ENCODE measurements at regions not wholly inside any gene's neighbourhood (a gene's known extent, or its start where the extent isn't known, plus 50 kb on each side); places are given as distances from the start of the nearest gene placed in this dataset.
"Not testable (repeated sequence)": the region's sequence is repeated elsewhere in the genome, so short reads cannot be mapped to it uniquely, and the experiment has no call there.

DNA sequence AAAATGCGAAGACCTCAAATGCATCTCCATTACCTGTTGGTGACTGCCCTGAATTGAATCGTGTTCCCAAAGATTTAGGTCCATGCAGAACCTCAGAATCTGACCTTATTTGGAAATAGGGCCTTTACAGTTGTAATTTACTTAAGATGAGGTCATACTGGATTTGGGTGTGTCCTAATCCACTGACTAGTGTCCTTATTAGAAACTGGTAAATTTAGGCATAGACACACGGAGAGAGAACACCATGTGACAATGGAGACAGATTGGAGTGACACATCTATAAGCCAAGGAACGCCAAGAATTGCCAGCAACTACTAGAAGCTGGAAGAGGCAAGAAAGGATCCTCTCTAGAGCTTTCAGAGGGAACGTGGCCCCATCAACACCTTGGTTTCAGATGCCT lies 203.1 kb downstream of the SMAD2 start:
- no peak for DNase-seq

DNA sequence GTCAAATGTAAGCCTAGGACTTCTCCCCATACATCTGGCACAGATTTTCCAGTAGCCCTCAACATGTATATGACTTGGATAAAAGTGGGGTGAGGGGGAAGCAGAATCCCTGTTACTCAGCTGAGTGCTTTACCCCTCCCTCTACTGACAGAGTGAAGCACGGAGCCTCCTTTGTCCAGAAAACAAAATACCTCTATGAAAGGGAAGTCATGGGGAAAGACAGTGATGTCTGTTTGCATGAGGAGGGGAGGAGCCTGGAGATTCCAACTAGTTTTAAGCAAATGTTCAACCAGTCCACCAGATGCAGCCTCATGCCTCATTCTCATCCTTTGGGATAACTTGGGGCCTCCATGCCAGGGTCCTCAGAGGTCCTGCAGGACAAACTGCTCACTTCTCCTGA lies 203.9 kb downstream of the SMAD2 start:
- no peak for DNase-seq

DNA sequence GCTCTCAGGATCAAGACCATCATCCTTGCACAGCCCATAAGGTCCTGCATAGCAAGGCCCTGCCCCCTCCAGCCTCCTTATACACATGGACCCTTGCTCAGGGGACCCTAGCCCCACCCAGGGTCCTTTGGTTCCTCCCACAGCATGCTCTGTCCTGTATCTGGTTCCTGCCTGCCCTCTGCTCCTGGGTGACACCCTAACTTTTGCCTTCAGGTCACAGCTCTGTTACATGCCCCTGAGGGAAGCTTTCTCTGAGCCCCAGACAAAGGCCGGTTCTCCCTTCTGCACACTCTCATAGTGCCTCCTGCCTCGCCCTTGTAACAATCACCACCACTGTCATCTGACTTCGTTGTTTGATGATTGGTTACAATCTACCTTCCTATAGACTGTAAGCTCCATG lies 204.8 kb downstream of the SMAD2 start:
- no peak for DNase-seq

DNA sequence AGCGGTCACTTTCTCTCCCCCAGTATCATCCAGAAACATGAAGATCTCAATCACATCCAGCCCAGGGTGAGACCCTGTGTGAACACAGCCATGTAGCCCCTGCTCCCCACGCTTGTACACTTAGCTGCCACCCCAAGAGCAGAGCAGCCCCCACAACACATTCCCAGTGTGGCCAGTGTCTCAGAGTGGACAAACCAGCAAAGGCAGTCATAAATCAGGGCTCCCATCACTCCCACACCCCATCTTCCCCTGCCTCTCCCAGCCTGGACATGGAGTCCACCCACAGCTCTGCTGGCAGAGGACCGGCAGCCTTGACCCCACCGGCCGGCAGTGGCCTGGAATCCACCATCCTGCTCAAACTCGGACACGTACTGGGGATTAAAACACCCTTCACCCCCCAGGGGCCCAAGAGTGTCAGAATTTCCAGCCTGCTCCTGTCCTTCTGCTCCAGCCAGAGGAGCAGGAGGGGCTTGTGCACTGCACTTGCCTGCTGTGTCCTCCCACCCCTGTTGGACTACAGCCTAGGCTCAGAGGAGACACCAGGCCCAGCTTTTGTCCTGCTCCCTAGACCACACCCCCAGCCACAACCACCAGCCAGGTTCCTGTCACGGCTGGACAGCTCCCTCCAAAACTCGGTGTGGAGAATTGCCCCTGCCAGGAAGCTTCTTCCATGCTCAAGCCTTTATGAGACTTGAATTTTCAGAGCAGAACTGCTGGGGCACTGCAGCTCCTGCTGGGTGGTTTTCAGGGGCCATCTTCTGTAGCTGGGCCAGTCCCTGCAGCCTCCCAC lies 206.1 kb downstream of the SMAD2 start:
- DNase-seq = no peak

DNA sequence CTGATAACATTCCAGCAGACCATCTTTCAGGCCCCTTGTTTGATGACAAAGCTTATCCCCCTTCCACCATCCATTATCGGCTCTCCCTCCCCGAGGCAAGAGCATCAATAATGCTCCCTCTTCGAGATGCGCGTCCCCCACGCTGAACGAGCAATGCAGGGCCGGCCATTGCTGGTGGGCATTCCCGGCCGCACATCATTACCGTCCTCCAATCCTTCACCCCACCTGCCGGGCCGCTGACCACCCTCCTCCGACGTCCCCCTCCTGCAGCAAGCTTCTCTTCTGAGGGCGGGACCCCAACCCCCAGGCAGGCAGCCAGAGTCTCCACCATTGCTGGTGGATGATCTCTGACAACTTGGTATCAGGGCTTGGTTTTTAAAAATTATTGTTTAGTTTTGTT lies 208.6 kb downstream of the SMAD2 start:
- no peak for DNase-seq

DNA sequence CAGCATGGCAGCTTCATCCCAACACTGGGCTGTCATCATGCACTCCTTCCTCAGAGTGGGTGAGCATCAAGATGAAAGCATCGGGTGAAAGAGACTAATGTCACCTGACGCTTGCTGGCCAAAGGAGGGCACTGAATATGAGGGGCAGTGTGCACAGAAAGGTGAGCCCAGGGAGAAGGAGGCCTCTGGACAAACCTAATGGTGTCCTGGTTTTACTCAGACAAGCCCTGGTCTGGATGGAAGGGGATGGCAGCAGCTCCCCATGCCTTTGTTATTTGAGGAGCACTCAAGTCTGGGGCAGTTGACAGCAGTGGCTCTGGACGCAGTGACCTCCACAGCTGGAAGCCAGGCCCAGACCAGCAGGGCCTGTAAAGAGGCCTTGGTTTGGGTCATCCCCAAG lies 209.7 kb downstream of the SMAD2 start:
- no peak for DNase-seq

DNA sequence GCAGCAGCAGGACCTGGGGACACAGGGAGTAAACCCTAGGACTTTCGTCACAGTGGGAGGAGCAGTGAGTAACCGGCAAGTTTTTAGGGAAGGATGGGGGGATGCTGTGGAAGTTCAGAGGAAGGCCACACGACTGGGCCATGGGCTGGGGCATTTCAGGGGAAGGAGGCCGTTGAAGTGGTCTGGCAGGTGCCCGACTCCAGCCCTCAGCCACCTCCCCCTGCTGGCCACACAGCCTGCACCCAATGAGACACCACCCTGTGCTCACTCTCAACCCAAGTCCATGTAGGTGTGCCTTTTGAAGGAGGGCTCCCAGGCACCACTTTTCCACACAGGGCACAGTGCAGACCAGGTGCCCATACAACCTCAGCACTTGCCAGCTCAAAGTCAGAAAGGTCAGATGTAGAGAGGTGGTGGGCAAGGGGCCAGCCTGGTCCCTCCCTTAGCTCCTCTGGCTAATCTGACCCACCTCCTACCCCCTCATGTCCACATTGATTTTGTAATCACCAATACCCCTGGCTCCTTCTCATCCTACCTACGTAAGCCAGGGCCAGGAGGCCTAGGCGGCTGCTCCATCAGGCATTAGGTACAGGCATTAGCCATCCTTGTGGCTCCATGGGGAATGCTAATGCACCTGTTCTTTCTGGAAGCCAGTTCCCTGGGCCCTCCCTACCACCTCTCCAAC lies 211.2 kb downstream of the SMAD2 start:
- no peak for DNase-seq

DNA sequence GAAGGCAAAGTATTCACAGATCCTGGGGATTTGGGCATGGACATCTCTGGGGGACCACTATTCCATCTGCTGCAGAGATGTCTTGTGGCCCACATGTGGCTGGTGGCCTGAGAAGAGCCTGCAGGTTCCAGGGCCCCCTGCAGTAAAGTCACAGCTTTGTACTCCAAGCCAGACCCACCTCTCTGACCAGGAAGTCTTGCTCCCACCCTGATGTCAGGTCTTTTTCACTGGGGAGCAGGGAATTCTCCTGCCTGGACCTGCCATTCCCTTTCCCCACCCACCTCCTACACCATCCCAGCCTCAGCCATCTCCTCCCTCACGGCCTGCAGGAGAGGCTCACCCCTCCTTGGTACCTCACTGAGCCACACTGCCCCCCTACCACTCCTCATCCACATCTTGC lies 211.8 kb downstream of the SMAD2 start:
- DNase-seq = no peak

DNA sequence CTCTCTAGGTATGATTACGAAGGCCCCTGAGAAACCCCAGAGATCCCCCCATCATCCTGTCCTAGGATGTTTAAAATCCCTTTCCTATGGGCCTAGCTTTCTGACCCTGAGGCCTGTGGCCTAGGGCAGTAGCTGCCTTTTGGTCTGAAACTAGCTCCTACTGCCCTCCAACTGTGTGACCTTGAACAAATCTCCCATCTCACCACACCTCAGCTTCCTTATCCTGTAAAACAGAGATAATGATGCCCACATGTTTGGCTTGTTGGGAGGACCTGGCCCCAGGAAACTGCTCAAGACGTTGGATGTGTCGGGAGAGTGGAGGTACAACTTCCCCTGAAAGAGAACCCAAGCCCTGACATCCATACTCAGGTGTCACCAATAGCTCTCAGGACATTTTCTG lies 213.2 kb downstream of the SMAD2 start:
- no peak for DNase-seq

DNA sequence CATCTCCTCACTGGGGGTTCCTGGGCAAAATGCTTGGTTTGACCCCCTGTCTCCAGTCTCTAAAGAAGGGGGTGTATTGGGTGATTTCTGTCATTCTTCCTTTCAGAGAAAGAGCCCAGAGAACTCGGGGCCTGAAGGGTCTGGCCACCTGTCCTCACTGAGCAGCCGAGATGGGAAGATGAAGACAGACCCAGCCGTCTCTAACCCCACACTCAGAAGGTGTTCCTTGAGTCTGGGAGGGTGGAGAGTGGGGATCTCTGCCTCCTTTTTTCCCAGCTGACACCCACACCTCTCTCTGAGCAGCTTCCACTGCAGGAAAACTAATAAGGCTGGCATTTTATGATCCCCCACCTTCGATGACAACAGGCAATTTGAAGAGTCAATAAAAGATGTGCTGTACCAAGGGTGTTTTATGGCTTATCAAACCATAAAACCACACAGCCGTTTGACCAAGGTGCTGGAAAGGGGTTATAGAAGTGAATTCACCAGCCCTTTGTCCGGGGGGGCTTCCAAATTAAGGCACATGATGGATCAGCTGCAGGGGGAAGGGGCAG lies 213.8 kb downstream of the SMAD2 start:
- no peak for DNase-seq

DNA sequence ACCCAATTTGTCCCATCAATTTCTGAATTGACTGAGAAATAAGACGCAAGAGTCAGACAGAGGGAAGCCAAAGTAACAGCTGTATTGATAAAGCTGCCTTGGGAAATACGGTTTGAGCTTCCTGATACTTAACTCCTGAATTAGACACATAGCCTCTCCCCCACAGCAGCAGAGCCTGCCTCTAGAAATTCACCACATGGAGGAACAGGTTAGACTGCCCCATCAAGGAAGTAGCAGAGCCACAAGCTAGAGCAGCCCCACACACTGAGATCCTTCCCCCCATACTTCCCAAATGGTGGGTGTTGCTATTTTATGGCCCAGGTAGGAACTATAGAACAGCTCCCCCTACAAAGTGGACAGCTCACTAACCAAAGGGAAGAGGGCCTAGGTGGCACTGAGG lies 220.0 kb downstream of the SMAD2 start:
- no peak for DNase-seq

DNA sequence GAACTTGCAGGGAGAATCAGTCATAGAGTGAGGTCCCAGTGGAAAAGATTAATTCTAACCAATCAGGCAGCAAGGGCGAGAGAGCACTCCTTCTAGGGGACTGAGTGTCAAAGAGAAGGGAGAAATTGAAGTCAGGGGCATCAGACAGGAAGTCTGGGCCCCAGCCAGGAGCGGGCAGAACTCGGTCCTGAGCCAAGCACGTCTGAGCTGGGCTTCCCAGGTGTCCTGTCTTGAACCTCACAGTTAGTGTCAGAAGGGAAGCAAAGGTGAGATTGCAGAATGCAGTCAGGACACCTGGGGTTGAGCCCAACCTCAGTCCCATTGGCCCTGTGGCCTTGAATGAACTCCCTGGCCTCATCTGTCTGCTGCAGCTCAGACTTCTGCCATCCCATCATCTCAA lies 220.9 kb downstream of the SMAD2 start:
- DNase-seq = no peak

DNA sequence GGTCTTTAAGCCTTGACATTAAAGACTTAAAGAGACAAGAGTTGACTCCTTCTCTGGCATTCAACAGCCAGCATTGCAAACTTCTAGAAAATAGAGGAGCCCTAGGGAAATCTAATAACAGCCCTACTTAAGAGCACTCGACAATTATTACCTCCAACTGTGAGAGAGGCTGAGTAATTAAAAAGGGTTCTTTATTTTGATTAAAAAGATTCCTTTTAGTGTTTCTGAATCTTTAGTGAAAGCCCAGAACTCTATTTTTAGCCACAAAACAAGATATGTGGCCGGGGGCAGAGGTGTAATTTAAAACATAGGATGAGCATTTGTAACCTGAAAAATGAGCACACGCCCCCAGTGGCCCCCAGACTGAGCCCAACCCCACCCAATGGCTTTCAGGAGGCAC lies 222.3 kb downstream of the SMAD2 start:
- DNase-seq = no peak

DNA sequence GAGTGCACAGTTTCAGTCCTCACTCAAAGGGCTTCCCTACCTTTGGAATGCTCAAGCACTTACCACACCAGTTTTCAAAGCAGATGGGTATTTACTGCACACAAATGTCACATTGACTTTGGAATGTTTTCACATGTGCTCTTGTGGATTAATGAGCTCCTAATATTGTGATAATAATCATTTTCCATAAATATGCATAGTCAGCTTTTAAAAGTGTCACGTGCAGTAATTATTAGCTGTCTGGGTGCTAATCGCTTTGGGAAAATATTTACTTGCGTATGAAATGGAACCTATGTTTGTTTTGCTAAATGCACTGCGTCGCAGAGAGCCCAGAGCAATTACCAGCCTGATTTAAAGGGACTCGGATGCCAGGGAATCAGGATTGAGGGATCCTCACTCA lies 229.3 kb downstream of the SMAD2 start:
- DNase-seq = no peak

DNA sequence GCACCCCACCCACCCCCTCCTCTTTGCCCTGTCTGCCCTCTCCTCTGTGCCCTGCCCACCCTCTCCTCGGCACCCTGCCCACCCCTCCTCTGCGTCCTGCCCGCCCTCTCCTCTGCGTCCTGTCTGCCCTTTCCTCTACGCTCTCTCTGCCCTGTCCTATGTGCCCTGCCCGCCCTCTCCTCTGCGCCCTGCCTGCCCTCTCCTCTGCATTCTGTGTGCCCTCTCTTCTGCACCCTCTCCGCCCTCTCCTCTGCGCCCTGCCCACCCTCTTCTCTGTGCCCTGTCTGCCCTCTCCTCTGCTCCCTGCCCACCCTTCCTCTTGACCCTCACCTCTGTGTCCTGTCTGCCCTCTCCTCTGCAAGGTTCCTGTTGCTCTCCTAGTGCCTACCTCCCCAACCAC lies 233.6 kb downstream of the SMAD2 start:
- DNase-seq = no peak

DNA sequence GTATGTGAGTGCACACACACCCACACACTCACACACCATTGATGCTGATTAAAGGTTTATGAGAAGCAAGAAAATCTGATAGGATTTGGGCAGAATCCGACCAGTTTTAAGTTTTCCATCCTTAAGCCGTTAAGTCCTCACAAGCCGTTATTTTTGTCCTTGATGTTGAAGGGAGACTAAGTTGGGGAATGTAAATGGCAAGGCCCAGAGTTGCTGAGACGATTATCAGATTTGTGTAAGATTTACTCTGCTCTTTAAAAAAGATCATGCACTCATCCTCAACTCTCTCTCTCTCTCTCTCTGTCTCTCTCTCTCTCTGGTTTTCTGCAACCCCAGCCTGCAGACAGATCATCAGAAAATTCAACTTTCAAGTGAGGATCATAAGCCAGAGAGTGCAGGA lies 238.8 kb downstream of the SMAD2 start:
- no peak for DNase-seq

DNA sequence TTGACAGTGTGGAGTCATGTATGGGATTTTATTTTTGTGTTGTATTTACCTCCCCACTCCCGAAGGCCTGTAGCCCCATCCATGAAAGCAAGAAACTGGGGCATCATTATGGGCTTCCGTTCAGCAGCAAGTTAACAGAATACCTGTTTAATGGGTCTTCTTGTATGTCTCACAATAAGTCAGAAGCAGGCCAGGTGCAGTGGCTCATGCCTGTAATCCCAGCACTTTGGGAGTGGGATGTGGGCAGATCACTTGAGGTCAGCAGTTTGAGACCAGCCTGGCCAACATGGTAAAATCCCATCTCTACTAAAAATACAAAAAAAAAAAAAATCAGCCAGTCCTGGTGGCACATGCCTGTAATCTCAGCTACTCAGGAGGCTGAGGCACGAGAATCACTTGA lies 239.7 kb downstream of the SMAD2 start:
- DNase-seq = not testable (repeated sequence)

DNA sequence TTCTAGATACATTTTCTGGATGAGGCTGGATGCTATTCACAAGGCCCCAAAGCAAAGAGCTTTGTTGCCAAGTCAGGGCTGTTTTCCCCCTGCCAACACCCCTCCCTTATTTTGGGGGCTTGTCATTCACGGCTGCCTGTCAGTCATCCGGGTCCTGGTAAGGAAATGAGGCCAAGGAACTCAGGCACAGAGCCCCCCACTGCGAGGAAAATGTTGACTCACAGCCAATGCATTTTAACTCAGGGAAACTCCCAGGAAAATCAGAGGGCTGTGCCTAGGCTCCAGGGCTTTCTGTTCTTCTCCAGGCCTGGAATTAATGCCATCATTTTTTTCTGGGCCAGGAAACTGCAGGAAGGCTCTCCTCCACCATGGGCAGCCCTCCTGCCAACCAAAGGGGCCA lies 241.1 kb downstream of the SMAD2 start:
- no peak for DNase-seq

DNA sequence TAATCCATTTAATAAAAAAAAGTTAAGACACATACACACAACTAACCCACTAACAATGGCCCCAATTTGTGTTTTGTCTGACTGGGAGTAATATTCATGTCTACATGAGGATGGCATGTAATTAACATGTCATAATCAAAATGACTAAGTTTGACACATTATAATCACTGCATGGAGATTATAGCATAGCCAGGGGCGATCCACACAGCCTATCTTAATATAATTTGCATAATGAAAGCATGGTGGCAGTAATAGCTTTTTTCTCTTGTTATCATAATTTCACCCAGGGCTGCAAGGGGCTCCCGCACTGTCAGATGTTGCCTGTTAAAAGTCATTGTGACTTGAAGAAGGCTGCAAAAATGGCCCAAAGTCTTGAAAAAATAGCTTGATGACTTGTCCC lies 243.7 kb downstream of the SMAD2 start:
- no peak for DNase-seq

DNA sequence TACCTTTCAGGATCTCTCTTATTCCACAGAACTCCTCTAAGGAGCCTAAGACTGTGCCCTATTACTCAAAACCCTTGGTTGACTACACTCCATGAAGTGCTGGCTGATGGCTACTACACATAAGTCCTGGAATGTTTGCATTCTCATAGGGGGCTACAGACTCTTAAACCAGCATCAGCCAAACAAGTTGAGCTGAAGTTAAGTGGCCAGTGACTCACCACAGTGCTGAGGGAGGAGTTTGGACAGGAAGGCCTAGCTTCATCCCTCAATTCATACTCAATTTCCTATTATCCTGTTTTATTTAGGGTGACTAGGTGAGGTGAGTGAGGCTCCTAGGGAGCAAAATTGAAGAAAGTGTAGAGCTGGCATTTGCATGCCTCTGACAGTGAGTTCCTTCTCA lies 246.7 kb downstream of the SMAD2 start:
- DNase-seq = no peak

DNA sequence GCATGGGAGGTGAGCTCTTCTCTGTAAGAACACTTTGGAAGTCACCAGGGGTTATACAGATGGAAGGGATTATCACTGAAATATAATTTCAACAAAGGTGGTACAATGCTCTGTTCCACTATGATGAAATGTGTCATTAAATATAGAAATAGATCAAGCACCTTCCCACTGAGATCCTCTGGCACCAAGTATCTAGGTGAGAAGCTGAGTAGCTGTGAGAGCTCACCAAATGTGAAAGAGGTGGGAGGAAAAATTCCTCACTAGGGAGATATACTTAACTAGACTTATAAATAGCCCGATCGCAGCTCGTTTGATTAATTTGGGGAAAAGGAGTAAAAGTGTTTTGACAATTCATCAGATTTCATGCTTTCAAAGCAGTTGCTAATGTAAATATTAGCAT lies 247.6 kb downstream of the SMAD2 start:
- no peak for DNase-seq

DNA sequence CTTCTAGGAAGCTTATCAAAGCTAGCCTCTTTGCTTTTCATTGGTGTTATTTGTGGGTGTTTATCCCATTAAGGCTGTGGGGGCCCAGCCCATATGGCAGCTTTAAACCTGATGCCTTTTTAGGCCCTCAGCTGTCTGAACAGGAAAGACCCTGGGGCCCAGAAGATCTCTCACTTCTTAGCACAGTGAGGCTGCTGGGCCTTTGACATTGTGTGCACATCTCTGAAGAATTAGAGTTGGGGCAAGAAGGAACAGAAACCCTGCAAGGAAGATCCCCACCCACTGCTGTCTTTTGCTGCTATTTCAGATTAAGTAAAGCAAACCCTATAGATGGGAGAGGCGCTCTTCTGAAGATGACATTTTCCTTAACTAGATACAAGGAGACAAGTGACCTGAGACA lies 250.0 kb downstream of the SMAD2 start:
- DNase-seq = no peak

DNA sequence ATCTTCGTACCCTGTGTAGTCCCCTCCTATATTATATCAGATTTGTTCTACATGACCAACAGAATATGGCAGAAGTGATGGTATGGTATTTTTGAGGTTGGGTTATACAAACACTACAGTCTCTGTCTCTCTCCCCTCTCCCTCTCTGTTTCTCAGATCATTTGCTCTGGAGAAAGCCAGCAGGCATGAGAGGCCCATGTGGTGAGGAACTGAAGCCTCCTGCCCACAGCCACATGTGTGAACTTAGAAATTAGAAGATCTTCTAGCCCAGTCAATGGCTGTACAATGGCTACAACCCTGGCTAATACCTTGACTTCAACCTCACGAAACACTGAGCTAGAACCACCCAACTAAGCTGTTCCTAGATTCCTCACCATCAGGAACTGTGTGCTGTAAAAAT lies 250.6 kb downstream of the SMAD2 start:
- no peak for DNase-seq

DNA sequence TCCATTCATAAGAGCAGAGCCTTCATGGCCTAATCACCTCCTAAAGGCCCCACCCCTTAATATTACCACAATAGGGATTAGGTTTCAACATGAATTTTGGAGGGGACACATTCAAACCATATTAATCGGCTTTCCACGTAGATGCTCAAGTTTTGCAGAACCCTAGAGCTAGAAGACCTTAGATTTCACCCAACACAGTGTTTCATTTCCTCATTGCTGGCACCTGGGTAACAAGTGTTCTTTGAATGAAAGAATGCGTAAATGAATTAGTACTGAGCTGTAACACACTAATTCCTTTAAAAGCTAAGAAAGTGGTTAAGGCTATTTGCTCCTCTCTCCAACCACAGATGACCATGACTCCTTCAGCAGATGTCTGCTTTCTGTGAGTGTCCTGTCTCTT lies 252.5 kb downstream of the SMAD2 start:
- DNase-seq = no peak

DNA sequence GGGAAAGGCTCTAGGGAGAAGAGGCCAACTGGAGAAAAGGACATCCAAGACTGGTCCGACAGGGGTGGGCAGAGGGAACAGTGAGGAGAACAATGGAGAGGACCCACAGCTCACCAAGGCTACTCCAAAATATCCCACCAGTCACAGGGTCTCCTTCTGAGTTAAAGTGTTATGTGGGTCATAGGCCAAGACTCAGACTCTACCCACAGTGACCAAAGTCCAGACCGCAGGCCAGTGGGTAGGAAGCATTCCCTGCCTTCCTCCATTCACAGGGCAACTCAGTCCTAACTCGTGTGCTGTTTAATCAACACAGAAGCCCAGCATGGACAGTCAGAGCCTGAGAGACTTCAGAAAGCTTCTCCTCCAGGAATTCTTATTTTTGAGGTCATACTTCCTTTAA lies 260.6 kb downstream of the SMAD2 start:
- no peak for DNase-seq

All from GF-D8 (cell line).